Breast epithelium (tissue), 3 donors: ENCODE measurements at regions not wholly inside any gene's neighbourhood (a gene's known extent, or its start where the extent isn't known, plus 50 kb on each side); places are given as distances from the start of the nearest gene placed in this dataset.

Experiments
- CTCF ChIP-seq, 3 donors: fragments of 450-650 bp; IDR thresholded peaks; one replicate each; pipeline ENCODE4 v1.5.1; 2016 to 2017; ENCODE audit warnings: antibody characterized with exemption in 3 of 3, mild to moderate bottlenecking in 3 of 3, moderate library complexity in 3 of 3
- POLR2A ChIP-seq: fragments of 450-650 bp; IDR thresholded peaks from one replicate; pipeline ENCODE4 v1.6.1; 2016; ENCODE audit warnings: antibody characterized with exemption, mild to moderate bottlenecking, moderate library complexity
- POLR2AphosphoS5 ChIP-seq, 3 donors: sonication (generic); formaldehyde crosslinking; IDR thresholded peaks; one replicate each; pipeline ENCODE4 v1.6.1; 2017; ENCODE audit warnings: antibody characterized with exemption in 3 of 3

GRCh38 chr3:72182206-72182605 is 397.3 kb upstream of the PROK2 start:
- TF ChIP-seq POLR2A, result no peak
- TF ChIP-seq CTCF (IDR thresholded peaks at IDR 0.05), result no peak
- no peak for TF ChIP-seq POLR2AphosphoS5 (IDR thresholded peaks at IDR 0.05)
